GM19455 (cell line): ENCODE measurements at regions not wholly inside any gene's neighbourhood (a gene's known extent, or its start where the extent isn't known, plus 50 kb on each side); places are given as distances from the start of the nearest gene placed in this dataset.
"Not testable (repeated sequence)": the region's sequence is repeated elsewhere in the genome, so short reads cannot be mapped to it uniquely, and the experiment has no call there.

Experiments used
- ATAC-seq: cut with Tn5 transposase; IDR thresholded peaks from one replicate; pipeline ENCODE4 v1.9.1; 2021; ENCODE audit not compliant: unreplicated experiment

DNA sequence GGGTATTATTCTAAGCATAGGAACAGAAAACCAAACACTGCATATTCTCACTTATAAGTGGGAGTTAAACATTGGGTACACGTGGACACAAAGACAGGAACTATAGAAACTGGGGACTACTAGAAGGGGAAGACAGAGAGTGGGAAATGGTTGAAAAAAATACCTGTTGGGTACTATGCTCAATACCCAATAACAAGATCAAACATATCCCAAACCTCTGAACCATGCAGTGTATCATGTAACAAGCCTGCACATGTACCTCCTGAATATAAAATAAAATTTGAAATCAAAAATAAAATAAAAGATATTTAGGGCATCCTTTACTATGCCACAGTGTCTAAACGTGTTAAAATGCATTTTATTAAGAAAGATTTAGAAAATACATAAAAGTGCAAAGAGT is 221.0 kb upstream of the TFPI start:
- no peak for ATAC-seq

DNA sequence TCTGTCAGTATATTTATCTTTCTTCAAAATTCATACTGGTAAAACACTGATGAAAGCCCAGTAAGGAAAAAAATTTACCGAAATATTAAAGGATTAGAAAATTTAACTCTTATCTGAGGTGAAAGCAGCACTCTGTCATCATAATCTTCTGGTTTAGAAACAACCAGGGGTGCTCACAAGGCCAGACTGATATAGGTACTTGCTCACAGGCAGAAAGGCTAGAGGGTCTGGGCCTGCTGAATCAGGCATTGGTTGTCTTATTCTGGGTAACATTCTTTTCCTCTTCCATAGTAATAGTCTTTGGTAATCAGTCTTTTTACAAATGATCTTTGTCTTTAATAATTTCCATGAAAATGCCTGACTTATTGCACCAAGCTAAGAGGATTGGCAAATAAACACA is 221.4 kb upstream of the TFPI start:
- ATAC-seq = no peak

DNA sequence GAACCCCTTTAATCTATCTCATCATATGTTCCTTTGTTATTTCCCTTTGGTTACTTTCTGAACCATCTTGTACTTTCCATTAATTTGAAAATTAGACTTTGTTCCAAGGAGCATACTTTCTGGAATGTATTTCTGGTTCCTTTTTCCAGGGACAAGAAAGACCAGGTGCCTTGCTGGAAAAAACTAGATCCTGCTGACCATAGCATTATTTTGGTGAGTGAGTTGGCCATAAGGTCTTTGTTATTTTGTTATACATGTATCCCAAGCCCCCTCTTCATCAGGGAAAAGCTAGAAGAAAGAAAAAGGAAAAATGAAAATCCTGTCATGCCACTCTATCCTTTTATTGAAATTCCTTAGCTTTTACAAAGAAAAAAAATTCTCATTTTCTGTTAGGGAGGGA is 228.1 kb upstream of the TFPI start:
- no peak for ATAC-seq

DNA sequence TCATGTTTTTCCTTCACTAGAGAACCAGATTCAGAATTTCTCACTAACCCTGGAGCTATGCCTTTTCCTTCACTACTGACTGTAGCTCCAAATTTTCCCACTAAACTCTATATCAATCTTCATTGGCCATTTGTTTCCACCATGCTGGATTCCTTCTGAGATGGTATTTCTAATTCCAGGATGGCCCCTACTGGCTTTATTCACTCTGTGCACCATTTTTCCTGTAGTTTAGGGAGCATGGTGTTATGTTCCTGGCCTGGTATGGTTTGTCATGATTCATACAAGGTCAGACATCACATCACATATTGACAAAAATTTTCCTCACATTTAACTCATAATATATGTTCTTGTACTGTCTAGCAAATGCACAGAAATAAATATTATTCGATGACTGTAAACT is 229.2 kb upstream of the TFPI start:
- no peak for ATAC-seq

DNA sequence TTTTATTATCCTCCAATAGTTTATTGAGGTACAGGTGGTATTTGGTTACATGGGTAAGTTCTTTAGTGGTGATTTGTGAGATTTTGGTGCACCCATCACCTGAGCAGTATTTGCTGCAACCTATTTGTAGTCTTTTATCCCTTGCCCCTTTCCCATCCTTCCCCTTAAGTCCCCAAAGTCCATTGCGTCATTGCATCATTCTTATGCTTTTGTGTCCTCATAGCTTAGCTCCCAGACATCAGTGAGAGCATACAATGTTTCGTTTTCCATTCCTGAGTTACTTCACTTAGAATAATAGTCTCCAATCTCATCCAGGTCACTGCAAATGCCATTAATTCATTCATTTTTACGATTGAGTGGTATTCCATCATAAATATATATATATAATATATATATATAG is 229.9 kb upstream of the TFPI start:
- ATAC-seq = not testable (repeated sequence)

DNA sequence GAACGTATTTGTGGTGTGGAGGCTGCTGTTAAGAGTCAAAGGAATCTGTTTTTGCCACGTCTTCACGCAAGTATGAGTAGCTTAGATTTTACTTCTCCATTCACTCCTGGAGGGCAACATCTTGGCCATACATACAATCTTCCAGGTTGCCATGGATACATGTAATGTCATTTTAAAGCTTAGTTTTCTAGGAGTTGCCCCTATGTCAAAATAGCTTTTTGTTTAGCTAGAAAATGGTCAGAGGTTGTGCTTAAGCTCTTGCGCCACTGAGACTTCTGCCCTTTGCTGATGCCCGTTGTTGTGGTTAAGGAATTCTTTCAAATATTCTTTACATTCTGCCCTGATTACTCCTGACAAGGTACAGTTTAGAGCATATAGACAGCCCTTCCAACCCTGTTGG is 245.4 kb upstream of the TFPI start:
- no peak for ATAC-seq

DNA sequence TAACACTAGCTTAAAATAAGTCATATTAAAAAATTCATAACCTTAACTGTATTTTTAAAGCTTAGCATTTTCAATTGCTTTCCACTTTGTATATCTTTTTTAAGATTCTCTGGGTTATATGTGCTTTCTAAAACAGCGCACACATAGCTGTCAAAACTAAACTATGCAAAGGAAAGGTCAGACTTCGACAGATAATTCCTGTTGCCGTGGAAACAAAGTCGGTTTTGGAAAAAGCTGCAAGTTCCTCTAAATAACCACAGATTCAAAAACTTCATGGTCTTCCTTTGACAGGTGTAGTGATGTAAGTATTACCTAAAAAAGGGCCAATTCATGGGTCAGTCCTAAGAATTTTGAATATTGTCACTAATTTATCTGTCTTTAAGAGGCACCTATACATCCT is 249.6 kb upstream of the TFPI start:
- no peak for ATAC-seq

DNA sequence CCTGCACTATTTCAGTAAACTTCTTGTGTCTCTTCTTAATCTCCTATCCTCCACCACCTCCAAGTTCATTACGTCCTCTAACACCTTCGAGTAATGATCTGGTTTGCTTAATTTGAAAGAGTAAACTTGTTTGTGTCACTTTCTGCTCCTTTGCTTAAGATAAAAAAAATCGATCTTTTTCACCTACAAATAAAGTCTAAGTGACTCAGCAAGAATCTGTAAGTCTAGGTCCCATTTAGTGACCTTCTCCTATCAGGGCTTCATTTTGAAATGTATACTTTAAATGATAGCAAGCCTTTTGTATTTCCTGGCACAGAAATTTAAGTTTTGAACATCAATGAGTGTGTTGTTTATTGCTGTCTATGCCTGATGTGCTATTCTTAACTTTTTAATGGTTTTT is 260.9 kb upstream of the TFPI start:
- ATAC-seq = no peak

DNA sequence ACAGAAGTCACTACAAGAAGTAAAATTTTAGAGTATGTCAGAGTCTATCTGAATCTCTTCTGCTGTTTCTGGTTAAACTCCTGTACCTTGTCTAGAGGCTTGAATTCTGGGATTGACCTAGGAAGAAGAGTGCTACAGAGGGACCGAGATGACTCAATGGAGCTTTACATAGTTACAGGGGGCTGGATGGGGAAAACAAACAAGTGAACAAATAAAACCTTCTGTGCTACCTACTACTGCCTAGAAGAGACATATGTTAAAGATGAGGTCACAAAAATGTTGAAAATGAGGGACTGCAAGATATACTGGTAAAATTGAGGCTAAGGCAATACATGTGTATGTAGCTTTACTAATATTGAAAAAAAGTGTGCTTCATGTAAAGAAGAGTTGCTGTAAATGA is 265.4 kb upstream of the TFPI start:
- no peak for ATAC-seq

DNA sequence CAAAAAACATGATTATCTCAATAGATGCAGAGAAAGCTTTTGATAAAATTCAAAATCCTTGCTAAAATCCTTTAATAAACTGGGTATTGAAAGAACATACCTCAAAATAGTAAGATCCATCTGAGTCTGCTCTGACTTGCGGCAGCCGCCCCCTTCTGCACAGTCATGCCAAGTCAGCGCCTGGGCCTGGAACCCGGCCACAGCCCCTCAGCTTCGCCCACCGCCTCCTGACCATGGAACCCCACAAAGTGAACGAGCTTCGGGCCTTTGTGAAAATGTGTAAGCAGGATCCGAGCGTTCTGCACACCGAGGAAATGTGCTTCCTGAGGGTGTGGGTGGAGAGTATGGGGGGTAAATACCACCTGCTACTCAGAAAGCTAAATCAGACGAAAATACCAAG is 270.9 kb upstream of the TFPI start:
- ATAC-seq = no peak

DNA sequence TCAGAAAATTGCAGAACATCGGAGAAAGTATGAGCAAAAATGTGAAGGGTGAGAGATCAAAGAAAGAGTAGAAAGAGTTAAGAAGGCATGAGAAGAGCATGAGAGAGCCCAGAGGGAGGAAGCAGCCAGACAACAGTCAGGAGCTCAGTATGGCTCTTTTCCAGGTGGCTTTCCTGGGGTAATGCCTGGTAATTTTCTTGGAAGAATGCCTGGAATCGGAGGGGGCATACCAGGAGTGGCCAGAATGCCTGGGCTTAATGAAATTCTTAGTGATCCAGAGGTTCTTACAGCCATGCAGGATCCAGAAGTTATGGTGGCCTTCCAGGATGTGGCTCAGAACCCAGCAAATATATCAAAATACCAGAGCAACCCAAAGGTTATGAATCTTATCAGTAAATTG is 271.8 kb upstream of the TFPI start:
- no peak for ATAC-seq

DNA sequence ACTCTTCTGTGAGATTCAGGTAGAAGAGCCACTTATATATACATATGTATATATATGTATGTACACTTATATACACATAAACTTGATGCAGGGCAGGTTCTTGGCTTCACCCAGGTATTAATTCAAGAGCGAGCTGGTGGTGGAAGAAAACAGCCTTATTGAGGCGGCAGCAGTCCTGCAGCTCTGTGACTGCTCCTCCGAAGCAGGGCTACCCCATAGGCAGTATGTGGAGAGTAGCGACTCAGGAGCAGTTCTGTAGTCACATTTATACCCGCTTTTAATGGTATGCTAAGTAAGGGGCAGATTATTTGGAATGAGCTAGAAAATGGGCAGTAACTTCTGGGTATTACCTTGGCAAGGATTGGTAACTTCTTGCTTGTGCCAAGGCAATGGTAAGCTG is 280.6 kb upstream of the TFPI start:
- no peak for ATAC-seq

DNA sequence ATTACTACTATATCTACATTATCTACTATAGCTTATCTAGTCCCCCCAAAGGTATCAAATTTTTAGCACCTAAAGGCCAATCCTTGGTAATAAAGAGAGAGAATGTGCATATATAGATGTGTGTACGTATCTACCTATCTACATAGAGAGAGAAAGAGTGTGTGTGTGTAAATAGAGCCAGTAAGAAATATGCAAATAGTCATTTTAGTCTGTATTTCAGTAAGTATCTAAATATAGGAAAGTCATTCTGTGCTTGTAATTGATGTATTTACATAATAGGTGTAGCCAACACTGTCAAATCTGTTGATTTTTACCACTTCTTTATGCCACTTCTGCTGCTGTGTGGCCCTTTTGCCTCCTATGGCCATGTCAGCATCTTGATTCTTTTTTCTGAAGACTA is 284.5 kb upstream of the TFPI start:
- no peak for ATAC-seq

DNA sequence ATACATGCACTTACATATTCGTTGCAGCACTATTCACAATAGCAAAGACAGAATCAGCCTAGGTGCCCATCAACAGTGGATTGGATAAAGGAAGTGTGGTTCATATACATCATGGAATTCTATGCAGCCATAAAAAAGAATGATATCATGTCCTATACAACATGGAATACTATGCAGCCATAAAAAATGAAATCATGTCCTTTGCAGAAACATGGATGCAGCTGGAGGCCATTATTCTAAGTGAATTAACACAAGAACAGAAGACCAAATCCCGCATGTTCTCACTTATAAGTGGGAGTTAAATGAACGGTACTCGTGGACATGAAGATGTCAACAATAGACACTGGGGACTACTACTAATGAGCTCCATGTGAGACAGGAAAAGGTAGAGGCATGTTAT is 288.1 kb upstream of the TFPI start:
- ATAC-seq = no peak

DNA sequence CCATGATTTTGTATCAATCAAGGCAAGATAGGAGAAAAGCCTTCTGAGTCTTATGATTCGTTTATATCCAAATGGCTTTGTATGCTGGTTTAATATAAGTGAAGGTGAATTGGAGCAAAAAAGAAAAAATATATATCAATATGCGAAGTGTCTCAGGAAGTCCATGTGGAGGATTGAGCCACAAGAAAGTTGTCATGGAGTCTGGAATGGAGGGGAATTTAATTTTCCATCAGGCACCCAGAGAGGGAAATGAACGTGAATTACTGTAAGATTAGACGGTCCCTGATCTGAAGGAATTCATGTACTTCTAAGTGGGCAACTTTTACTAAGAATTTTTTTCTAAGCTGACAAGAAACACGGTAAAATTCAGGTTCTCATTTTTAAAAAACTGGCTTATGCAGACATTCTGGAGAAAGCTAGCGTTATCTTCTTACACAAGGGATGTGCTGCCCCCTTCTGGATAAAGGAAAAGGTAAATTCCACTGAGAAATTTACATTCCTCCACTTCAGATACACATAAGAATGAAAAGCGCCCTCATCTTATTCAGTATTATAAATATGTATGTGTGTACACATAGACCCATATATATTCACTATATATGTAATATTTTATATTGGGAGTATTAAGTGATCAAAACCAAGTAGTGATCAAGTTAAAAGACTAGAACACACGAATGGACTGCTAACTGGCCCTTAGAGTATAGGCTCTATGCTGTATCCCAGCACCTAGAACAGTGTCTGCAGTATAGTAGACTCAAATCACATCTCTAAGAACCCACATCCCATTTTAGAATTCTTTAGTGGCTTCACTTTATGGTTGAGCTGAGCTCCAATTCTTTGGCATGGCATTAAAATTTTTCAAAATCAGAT is 289.0 kb upstream of the TFPI start:
- peak; percentile 80 for ATAC-seq

DNA sequence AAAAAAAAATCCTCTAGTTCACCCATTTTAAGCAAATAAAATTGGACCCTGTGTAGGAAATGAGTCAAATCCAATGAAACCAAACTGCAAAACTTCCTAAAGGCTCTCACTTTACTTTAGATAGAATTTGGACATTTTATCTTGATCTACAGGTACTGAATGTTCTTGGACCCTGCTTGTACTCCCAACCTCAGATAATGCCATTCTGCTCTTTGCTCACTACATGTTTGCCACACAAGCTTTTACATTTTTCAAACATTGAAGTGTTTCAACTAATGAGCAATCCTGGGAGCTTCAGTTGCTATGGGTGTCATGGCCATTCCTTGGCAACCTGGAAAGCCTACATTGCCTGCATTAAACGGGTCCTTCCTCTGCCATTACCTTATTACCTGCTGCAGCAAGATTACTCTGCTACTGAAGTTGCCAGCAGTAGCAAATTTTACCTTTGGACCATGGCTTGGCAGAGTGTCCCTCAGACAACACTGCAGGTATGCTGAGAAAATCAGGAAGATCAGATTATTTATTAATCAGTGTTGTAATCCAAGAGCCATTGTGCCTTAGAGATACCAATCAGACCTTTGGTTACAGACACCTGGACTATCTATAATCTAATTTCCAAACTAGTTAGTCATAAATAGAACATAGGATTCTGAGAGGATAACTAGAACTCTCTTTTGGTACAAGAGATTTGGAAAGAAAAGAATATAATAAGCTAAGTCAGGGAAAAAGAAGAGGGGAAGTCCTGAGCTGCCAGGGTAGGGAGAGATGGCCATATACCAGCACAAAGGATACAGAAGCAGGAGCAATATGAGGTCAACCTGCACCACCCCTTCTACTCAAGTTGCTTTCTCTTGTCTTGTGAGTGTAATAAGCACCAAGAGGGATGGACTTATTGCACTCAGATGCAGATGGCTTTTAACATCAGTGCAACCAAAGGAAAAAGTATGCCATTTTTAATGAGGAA is 293.3 kb upstream of the TFPI start:
- no peak for ATAC-seq

DNA sequence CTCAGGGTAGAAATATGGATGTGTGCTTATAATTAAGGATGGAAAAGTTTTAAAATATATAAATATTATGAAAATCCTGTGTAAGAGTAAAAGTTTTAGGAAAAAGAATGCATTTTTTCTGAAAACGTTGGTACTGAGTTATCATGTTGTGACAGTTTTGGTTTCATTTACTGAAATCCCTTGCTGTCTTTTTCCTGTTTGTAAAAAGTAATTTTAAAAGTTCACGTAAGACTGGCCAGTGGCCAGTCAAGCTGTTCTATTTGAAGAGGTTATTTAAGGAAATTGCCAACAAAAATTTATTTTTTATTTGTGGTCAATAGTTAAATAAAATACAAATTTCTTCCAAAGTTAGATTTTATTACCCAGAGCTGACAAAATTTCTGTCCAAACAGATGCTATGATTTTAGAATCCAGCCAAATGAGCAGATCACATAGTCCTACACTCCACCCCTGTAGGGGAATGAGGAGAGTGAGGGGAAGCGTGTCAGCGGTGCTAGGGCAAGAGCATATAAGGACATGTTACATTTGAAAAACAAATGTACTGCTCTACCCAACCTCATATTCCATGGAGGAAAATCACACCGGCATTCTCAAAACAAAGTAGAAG is 297.8 kb upstream of the TFPI start:
- no peak for ATAC-seq

DNA sequence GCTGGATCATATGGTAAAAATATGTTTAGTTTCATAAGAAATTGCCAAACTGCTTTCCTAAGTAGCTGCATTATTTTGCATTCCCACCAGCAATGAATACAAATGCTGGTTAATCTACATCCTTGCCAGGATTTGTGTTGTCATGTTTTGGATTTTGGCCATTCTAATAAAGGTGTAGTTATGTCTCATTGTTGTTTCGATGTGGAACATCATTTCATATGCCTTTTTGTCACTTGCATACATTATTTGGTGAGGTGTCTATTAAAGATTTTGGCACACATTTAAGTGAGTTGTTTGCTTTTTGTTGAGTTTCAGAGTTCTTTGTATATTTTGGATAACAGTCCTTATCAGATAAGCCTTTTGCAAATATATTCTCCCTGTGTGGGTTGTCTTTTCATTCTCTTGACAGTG is 299.2 kb upstream of the TFPI start:
- no peak for ATAC-seq

DNA sequence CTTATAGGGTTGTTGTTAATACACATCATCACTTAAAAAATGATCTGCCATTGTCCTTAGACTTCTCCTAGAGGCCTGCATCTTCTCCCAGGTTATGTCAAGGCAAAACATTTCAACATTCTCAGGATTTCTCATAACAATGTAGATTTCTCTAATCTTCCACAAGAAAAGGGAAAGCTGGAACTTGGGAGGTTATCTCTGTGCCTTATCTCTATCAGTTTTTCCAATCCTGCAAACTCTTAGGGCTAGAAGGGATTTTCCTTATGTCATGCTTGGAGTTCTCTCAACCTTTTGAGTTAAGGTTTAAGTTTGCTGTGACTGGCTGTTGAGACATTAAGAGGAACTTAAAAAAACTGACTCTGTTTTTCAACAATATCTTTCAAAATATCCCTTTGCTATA is 300.6 kb upstream of the TFPI start:
- ATAC-seq = no peak

DNA sequence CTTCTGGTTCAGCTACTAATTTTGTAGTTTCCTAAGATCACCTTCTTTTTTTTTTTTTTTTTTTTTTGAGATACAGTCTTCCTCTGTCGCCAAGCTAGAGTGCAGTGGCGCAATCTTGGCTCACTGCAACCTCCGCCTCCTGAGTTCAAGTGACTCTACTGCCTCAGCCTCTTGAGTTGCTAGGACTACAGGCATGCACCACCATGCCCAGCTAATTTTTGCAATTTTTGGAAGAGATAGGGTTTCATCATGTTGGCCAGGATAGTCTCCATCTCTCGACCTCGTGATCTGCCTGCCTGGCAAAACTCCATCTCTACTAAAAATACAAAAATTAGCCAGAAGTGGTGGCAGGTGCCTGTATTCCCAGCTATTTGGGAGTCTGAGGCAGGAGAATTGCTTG is 301.5 kb upstream of the TFPI start:
- no peak for ATAC-seq

DNA sequence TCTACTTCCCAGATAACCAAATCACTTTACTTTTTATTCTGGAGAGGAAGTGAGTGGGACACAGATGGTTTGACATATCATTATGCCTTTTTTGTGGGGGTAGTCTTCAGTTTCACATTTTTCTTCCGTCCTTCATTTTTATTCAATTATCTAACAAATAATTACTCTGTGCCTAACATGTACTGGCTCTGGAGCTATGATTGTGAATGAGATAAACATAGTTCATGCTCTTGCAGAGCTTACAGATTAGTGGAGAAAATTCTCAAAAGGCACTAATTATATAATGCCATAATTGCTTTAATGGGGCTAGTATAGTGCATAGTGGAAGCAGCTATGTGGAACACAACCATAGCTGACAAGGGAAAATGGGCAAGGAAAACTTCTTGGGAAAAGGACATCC is 303.6 kb upstream of the TFPI start:
- ATAC-seq = no peak

DNA sequence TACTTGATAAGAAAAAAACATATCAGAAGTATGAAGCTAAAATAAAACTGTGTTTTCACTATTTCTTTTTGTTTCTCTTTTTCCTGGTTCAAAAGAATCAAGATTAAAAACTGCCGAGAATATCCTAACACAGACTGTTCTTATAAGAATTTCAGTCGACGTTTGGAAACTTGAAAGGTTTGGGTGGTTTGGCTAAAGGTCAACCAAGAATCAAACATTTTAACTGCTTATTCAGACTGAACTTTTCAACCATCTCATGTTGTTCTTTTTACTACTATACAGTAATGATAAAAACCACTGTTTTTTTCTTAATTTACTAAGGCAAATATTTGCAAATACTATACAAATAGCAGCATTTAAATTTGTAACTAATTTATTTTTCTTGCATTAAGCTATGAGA is 308.5 kb upstream of the TFPI start:
- ATAC-seq = no peak
